ENCODE measurements at regions not wholly inside any gene's neighbourhood (a gene's known extent, or its start where the extent isn't known, plus 50 kb on each side); places are given as distances from the start of the nearest gene placed in this dataset.

DNA sequence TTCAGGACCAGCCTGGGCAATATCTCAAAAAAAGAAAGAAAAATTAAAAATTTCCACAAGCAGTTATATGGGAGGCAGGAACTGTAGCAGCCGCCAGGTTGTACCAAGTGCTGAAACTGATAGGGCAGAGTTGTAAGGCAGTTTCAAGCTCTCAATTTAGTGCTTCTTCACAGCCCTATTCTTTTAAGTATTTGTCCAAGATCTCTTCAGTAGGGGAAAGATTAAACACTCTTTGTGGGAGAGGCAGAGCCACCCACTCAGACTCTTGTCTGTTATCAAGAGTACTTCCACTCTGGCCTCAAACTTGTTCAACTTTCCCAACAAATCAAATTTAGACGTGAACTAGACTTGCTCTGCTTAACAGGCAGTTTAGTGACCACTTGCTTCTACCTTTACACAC is 228.7 kb downstream of the REEP3 start:
- DNase-seq = no peak

DNA sequence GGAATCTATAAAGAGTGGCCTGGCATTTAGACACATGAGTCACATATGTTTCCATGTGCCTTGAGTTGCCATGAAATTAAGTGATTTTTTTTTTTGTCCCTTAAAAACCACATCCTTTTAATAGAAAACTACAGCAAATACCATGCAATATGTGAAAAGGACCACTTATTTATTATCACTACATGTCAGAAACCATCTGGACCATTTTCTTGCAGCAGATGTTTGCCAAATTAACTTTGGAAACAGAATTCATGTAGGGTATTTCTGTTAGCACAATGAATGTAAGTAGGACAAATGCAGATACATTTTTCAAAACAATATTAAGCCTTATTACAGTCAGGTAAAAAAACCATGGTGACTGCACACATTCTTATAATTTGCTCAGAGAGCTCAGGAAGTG is 230.6 kb downstream of the REEP3 start:
- DNase-seq = no peak

GRCh38 chr10:63752318-63752717 is 231.1 kb downstream of the REEP3 start:
- DNase-seq = no peak

GRCh38 chr10:63753808-63754207 is 232.6 kb downstream of the REEP3 start:
- DNase-seq = no peak

- DNase-seq = no peak
Measured at GRCh38 chr10:63755441-63755840, 234.2 kb downstream of the REEP3 start.

DNA sequence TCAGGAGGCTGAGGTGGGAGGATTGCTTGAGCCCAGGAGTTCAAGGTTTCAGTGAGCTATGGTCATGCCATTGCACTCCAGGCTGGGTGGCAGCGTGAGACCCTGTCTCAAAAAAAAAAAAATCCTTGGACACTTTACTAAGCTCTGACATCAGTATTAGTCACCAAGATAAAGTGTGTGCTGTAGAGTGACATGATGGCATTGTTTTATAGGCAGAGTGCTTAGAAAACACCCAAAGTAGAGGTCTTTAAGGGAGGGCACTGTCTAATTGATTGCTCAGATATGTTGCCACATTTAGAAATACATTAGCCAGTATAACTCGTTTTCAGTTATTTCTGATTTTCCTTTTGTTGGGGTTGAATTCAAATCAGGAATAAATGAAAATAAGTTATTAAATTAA is 235.9 kb downstream of the REEP3 start:
- DNase-seq = no peak

GRCh38 chr10:63758080-63758479 is 236.9 kb downstream of the REEP3 start:
- DNase-seq = no peak

DNA sequence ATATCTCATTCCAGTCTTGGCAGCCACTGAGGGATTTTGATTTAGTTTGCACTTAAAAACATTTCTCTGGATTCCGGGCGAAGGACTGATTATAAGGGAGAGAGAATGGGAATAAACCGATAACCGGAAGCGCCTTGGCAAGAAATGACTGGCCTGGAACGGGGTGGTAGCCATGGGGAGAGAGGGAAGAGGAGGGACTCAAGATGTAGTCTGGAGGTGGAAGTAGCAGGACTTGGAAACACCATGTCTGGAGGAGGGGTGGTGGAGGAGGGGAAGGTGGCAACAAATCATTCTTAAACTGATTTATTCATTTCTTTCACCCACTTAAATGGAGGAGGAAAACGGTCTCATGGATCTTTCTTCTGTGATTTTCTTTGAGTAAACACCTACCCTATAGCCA is 238.1 kb downstream of the REEP3 start:
- no peak for DNase-seq

GRCh38 chr10:63760034-63760707 is 239.0 kb downstream of the REEP3 start:
- no peak for DNase-seq

GRCh38 chr10:63760708-63761047 is 239.5 kb downstream of the REEP3 start:
- no peak for DNase-seq

DNA sequence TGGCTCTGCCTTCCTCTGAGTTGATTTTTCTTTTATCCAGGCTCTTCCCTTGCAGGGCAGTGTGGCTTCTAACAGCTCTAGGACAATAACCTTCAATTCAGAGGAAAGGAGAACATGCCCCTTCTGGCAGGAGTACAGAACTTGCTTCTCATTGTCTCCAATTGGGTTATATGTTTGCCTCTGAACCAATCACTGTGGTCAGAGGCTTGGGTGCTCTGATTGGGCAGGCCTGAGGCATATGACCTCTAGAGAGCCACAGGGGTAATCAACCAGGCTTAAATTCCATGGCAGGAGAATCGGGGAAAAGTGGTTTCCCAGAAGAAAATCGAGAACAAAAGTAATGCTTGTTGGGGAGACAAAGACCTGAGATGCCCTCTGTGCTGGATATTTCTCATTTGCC is 240.0 kb downstream of the REEP3 start:
- no peak for DNase-seq

- no peak for DNase-seq
Measured at GRCh38 chr10:63763744-63764143, 242.5 kb downstream of the REEP3 start.

DNA sequence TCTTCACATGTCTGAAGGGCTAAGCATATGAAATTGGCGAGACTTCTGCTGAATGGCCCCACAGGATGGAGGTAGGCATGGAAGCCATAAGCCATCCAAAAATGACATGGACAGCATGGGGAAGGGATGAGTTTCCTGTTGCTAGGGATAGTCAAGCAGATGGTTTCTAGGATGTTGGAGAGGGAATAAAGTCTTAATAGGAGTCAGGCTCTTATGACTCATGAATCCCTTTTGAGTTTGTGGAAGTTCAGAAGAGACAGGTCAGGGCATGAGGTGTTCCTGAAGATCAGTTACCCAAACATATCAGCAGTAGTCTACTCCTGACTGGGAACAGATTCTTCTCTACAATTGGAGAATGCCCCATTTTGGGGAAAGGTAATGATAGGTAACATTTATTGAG is 243.9 kb downstream of the REEP3 start:
- no peak for DNase-seq

DNA sequence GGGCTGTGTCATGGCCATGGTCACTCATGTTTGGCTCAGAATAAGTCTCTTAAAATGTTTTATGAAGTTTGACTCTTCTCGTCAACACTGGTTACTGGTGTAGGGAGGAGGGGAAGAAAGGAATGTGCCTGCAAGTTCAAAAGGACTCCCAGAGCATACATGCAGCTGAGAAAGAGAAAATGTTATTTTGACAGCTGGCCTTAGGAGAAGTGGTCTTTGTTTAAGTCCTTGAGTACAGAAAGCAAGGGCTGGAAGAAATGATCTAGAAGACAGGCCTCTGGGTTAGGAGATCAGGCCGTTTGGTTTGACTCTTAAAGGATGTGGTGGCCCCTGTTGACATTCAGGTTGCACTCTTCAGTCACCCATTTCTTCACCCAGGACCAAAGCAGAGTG is 245.5 kb downstream of the REEP3 start:
- DNase-seq = no peak

DNA sequence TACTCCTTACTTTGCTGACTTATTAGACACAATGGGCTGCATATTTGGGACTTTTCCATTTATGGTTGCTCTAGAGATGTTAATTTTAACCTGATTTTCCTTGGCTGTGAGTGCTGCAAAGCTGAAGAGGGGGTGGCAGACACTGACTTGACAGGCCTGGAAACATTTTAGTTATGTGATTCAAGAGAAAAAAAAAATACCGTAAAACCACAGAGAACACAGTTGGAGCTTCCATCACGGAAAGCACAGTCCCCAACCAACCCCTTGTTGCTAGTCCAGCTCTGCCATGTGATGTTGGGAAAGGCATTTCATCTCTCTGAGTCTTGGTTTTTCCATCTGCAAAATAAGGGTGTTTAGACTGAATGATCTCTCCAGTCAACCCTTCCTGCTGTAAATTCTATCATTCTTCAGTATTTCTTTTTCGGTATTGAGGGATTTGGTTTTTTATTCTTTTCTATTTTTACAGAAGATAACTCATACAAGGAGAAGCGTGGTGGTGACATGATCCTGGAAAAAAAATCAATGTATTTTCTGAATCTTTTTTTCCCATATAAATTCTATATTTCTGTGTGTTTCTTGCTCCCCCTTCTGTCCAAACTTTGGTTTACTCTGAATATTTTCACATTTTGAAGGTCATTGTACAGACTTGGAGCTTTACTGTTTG is 246.1 kb downstream of the REEP3 start:
- DNase-seq = peak; percentile 2

DNA sequence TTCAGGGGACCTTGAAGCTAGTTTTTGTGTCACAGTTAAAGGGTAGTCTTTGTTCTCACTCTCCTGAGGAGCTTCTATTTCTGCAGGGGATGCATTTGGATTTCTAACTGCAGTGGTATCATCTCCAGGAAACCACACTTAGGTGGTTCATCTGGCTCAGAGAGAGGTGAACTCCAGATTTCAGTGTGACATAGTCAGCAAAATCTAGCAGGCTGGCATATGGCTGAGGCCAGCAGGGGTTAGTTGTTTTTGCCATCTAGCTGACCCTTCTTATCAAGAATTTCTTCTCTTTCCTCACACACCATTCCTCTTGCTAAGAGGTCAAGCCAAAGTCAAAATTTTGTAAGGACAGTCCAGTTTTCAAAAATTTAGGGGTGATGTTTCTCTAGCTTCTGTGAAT is 248.2 kb downstream of the REEP3 start:
- DNase-seq = no peak

DNA sequence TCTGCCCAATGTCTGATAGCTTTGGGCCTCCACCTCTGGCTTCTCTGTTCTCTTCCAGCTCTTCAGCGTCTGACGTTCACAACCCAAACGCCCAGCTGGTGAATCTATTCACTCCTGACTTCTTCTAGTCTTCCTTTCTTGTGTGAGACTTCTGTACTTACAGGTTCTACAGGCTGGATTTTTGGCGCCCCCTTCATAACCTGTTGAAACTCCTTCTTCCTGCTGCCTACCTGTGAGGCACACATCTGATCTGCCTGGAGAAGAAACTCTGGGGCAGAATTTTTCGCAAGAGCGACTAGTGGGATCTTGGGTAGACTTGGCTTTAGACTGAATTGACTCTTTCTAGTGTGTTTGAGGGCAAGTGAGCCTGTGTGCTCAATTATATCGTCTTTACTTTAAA is 249.3 kb downstream of the REEP3 start:
- no peak for DNase-seq

- DNase-seq = no peak
Measured at GRCh38 chr10:63772491-63772890, 251.3 kb downstream of the REEP3 start.

GRCh38 chr10:63773106-63773505 is 251.9 kb downstream of the REEP3 start:
- no peak for DNase-seq

GRCh38 chr10:63773962-63774361 is 252.8 kb downstream of the REEP3 start:
- no peak for DNase-seq

GRCh38 chr10:63780101-63780500 is 258.9 kb downstream of the REEP3 start:
- no peak for DNase-seq

GRCh38 chr10:63781226-63781625 is 260.0 kb downstream of the REEP3 start:
- no peak for DNase-seq

DNA sequence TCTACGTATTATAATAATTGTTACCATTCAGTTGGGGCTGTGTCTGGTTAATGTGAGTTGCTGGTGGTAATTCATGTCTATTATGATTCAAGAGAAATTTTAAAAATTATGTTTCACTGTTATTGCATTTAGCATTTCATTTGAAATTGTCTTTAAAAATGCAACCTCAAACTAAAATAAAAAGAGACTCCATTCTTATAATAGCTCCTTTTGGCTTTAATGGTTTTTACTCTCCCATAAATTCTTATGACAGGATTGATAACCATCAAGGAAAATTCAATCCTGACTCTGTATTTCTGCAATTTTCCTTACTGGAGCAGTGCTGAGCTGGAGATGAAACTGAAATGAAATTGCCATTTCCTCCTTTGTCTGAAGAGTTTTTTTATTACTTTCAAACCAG is 262.7 kb downstream of the REEP3 start:
- DNase-seq = no peak

GRCh38 chr10:63788152-63788821 is 267.1 kb downstream of the REEP3 start:
- no peak for DNase-seq

All from CD4-positive, alpha-beta T cell treated with Interleukin-21 for 1 hour (primary cell).